ENCODE measurements at regions not wholly inside any gene's neighbourhood (a gene's known extent, or its start where the extent isn't known, plus 50 kb on each side); places are given as distances from the start of the nearest gene placed in this dataset.
"Not testable (repeated sequence)": the region's sequence is repeated elsewhere in the genome, so short reads cannot be mapped to it uniquely, and the experiment has no call there.

DNA sequence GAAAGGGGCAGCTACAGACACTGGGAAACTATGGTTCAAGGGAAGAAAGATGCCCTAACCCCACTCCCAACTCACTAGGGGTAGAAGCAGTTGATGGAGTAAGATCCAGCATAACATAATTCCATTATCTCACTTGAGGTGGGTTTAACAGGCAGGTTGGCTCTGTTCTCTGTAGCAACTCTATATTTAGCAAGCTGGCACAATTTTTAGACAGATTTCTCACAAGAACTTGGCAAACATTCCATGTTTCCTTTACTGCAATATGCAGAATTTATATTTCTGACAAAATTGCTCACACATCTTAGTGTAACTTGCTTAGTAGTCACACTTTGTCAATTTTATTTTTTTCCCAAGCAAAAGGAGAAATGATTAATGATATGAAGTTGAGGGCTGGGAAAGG is 475.4 kb downstream of the RMST start:
- no peak for DNase-seq

DNA sequence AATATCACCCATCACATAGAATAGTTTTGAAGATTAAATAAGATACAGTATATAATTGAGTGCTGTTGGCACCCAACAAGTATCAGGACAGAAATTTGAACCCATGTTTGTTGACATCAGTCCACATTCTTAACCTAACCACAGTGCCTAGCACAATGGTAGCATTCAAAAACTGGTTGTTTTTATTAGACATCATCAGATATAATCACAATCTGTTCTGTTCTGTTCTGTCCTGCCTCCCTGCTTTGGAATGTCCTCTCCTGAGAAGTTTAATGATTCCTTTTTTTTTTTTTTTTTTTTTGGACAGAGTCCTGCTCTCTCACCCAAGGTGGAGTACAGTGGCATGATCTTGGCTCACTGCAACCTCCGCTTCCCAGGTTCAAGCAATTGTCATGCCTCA is 476.6 kb downstream of the RMST start:
- DNase-seq, result no peak

DNA sequence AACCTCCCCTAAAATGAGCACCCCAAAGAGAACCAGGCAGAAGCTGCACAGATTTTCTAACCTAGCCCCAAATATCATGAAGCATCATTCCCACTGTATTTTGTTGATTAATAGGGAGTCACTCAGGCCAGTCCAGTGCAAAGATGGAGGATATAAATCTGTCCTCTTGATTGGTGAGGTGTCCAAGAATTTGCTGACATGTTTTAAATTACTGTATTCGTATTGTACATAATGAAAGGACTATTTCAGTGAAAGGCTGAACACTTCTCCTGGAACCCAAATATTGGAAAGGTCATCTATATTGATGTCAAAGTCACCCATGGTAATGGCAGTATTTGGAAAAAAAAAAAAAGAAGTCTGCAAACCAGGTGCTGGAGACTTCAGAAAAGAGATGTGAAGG is 477.5 kb downstream of the RMST start:
- no peak for DNase-seq

DNA sequence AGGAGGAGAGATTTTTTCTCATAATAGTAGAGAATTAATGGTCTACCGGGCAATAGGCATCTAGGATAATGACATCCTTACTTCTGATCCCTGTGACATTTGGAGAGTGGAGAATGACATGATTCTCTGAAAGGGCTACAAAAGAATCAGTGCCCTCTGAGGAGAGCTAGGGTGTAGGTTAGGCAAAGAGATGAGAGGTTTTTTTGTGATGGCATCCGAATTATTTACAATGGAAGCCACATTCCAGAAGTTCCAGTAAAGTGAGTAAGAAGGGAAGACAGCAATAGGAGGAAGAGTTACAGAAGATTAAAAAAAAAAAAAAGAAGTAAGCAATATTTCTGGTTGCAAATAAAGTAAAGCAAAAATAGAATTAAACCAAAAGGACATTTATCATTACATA is 478.0 kb downstream of the RMST start:
- DNase-seq, result no peak

DNA sequence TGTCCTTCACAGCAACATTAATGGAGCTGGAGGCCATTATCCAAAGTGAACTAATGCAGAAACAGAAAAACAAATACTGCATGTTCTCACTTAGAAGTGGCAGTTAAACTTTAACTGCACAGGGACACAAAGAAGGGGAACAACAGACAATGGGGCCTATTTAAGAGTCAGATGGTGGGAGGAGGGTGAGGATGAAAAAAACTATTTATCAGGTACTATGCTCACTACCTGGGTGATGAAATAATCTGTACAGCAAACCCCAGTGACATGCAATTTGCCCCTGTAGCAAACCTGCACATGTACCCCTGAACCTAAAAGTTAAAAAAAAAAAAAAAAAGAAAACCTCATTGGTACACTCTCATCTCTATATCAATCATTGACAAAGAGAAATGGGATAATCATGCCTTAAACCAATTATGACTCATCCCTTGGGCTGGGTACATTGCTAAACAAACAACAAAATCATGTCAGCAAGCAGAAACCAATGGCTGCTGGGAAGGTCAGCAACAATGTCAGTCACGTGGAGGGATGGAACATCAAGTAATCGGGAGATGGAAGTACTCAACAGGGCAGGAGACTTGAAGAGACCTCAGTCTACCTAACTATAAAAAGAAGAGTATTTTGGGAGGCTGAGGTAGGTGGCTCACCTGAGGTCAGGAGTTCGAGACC is 479.2 kb downstream of the RMST start:
- DNase-seq, result no peak

DNA sequence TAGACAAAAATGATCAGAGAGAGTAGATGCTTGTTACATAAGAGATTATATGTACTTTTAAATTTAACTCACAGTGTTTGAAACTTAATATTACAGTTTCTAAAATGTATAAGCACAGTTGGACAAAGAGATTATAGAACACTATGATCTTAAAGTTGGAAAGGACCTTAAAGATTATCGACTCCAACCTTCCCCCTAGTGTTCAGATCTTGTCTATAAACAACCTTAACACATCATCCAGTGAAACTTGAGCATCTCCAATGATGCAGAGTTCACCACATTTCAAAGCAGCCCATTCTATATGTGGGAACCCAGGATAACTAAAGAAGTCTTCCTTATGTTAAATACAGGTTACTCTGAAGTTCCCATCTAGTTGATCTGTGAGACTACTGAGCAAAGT is 480.8 kb downstream of the RMST start:
- DNase-seq, result no peak

DNA sequence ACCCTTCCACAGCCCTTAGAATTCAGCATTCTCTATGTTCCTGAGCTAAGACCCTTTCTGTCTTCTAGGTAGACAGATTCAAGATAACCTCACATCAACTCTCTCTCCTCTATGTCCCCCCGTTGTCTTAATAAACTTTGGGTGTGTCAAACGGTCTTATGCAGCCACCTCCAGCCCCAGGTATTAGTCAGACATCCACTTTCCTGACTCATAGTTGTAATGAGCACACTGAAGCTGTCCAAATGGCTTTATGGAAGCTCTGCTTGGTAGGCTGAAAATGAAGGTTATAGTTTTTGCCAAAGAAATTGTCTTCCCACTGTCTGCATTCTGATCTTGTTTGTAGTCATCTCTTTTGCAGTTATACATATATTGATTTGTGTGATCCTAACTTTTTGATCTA is 482.0 kb downstream of the RMST start:
- no peak for DNase-seq

DNA sequence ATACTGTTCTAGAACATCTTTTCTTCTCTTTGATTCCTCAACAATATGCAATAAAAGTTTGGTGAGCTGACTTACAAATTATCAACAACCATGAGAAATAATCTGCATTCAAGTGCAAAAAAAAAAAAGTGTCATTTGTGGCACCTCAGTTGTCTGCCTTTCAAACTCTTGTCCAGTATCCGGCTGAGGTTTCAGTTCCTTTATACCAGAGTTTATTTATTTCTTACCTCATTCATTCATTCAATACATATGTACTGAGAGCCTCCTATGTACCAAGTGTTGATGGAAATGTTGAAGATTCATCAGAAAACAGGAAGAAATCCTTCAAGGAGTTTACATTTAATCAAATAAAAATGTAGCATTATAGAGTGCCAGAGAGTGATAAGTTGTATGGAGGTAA is 484.1 kb downstream of the RMST start:
- no peak for DNase-seq

DNA sequence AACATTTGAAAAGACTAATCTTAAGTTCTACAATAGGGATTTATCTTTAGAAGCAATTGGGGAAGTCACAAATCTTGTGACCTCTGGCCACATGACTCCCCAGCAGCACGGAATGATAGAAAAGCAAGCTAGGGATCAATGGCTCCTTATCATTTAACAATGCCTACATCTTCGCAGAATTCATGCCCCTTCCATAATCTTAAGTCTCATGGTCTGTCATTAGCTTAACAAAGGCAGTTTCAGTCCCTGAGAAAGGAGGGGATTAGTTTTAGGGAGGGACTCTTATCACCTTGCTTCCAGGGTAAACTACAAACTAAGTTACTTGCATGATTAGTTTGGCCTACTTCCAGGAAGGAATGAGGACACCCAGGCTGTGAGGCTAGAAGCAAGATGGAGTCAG is 486.0 kb downstream of the RMST start:
- no peak for DNase-seq

DNA sequence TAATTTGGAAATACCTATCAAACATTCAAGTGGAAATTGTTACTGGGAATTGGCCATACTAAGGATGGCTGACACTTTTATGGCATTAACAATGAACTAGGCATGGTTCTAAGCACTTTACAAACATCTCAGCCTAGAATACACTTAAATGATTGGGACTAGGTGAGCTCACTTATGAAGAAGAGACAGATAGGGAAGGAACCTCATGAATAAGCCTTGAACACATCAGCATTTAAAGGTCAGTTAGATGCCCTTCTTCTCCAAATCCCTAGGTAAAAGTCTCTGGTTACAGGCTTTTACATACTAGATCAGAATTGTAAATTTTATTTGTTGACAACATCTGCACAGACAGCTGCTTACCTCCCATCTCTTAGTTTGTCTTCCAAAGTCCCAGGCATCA is 488.6 kb downstream of the RMST start:
- no peak for DNase-seq

DNA sequence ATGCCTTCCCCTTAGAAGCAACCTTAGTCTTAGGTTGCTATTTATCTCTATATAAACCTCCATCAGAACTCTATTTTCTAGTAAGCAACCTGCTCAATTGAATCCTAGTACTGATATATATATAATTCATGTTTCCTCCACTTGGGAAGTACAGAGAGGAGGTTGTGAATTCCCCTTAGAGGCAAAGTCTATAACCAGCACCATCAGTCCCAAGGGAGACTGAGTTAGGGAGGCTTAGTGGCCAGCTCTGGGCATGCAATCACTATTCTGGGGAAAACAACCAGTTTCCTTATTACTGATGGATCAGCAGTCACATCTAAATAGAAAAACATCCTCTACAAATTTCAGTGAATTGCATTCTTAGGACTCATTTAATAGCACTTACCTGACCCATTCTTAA is 489.1 kb downstream of the RMST start:
- no peak for DNase-seq

DNA sequence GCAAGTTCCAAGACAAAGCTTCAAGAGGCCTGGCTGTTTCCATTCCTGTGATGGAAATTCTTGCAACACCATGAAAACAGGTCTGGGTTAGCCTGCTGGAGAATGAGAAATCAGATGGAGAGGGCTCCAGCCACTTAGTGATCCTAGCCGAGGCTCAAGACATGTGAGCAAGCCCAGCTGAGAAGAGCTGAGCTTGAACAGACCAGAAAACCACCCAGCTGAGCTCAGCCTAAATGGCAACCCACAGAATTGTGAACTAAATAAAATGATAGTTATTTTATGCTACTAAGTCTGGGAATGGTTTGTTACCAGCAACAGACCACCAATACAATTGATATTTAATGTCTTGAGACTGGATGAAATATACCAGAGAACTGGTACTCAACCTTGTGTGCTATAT is 494.5 kb downstream of the RMST start:
- DNase-seq, result no peak

DNA sequence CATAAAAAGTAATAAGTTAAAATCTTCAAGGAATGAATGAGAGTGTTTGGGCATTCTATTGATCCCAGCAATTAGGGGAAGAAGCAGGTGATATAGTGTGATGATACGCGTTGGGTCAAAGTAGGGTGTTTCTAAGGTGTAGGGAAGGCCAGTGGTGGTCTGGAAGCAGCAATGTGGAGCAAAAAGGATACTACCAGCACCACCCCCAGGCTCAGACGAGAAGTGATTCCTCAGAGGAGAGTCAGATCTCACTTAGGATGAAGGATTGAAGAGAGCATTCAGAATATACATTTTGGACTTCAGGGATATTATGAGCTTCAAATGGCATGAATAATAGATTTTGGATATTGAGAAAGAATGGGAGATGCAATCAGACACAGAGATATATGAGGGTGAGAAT is 497.6 kb downstream of the RMST start:
- no peak for DNase-seq

DNA sequence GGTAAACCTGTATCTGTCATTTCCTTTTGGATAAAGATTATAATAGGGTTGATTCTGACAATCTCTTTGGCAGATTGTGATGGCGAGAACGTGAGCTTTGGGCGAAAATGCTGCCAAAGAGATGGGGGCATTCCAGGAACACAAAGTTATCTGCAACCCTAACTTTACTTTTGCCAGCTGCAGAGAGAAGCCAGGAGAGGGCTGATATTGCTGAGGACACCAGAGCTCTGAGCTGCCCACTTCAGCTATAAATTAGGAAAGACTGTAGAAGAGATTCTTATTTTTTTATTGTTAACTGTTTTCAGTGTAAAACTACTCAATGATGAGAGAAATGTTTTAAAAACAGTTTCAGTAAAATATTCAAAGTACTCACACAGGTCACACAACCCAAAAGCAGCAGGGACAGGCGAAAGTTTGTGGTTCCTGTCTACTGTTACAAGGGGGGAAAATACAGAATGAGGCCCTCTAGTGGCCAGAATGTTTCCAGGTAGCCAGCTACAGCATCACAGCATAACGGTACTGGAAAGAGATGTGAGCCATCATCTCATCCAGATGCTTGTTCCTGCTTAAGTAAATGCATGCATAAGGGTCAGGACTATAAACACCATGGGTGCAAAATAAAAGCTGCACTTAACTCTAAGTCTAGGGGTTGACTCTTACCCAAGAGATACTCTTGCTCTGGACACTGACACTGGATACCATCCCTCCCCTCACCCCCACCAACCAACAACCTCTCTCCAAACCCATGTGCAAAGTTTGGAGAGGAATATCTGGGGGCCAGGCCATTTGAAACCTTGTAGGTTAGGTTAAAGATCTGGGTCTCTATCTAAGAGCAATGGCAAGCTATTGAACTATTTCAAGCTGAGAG is 498.4 kb downstream of the RMST start:
- peak; percentile 37 for DNase-seq

DNA sequence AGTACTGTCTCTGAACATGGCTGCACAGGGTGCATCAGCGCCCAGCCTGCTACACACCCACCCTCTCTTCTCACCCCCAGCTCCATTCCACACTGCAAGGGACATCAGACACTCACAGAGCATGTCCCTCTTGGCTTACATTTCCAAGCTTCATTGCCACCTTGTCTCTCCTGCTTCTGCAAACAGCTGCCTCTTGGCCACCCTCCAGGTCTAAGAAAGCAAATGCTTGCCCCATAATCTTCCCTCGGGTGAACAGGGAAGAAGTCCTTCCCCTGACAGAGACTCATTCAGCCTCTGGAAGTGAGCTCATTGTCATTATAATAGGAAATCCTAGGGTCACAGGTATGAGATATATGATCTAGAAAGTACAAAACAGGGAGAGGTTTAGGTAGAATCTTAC is 505.2 kb downstream of the RMST start:
- no peak for DNase-seq

DNA sequence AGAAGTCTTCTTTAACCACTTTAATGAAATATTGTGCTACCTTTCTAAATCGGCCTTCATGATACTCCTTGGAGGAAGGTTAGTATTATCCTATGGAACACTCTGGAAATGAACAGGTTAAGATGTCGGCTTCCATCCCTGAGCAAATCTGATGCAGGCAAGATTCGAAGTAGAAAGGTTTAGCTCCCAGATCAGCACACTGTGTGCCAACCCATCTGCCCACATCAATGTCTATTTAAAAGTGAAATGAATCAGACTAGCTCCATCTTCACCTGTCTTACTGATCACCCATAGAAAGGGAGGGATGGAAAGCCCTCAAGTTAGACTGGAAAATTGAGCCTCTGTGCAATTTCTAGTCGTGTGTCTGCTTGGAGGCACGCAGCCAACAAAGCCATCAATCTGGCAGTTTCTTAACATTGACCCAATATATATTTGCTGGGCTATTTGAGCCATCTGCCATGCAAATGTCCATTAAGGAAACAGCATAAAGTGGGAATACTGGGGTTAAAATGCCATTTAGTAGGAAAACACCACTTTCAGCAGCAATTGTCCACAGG is 506.1 kb downstream of the RMST start:
- DNase-seq, result no peak

DNA sequence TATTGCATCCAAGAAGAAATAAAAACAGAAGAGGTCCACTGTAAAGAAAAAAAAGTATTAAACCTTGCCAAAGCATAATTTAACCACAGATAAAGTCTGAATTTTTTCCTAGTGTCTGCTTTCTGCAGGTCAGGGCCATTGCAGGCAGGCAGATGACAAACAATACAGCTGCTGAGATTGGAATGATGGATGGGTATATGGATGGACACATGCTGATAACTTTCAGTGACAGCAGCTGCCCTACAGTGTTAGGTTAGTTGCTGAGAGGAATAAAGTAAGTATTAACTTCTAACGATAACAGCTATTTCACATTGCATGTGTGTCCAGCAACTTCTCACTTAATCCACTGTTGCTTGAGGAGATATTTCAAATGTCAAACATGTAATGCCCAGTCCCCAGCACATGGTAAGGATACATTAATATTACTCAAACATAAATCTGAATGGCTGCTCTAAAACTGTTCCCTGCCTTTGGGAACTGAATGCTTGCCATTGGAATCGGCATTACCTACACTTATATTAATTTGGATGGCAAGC is 515.3 kb downstream of the RMST start:
- DNase-seq, result no peak

DNA sequence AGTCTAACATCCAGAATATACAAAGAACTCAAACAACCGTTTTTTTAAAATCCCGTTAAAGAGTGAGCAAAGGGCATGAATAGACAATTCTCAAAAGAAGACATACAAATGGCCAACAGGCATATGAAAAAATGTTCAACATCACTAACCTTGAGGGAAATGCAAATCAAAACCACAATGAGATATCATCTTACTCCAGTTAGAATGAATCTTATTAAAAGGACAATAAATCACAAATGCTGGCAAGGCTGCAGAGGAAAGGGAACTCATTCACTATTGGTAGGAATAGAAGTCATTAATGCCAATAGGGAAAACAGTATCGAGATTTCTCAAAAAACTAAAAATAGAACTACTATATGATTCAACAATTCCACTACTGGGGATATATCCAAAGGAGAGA is 520.1 kb downstream of the RMST start:
- no peak for DNase-seq

DNA sequence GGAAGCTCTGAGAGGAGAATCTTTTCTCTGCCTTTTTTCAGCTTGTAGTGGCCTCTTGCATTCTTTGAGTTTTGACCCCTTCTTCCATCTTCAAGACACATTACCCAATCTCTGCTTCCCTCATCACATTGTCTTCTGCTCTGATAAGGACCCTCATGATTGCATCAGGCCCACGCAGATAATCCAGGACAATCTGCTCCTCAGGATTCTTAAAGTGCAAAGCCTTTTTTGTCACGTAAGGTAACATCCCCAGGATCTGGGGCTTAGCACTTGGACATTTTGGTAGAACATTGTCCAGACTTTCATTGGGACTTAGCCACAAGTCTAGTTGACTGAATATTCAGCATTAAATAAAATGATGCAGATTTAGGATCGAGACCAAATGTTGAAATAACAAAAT is 521.2 kb downstream of the RMST start:
- DNase-seq, result no peak

DNA sequence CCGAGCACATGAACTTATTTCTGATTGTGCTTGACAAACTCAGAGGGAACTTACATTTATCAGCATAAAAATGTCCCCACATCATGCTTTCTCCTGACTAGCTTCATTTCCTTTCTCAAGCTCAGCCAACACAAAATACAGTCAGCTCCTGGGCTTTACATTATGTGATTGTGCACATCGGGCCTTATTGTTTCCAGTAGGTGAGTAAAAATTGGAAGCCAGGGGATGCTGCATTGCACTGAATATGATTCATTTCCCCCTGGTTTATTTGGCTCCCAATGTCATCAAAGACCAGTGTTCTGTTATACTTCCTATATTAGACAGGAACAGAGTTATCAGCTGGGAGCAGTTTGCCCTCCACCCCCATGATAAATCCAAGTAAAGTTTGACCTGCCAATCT is 521.8 kb downstream of the RMST start:
- no peak for DNase-seq

DNA sequence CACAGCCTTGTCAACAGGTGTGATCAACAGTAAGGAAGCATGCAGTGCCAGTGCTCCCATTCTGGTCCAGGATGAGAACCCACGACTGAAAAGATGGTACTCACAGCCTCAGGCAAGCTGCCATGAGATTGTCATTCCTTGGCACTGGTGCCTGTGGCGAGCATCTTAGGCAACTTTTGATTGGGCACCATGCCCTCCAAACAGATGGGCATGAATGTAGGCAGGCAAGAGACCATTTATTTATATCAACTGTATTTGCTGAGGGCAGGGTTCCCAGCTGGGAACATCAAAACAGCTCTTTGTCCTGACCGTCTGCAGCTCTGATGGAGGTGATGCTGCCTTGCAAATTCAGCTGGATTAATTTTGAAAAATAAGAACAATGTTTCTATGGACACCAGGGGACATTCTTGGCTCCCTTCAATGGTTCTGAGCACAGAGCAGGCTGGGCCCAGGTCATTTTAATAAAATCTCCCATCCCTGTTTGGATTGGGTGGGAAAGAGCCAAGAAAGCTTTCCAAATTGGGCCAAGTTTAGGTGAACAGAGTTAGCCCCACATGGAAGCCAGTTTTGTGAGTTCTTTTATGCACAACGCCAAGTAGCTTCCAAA is 522.5 kb downstream of the RMST start:
- no peak for DNase-seq

DNA sequence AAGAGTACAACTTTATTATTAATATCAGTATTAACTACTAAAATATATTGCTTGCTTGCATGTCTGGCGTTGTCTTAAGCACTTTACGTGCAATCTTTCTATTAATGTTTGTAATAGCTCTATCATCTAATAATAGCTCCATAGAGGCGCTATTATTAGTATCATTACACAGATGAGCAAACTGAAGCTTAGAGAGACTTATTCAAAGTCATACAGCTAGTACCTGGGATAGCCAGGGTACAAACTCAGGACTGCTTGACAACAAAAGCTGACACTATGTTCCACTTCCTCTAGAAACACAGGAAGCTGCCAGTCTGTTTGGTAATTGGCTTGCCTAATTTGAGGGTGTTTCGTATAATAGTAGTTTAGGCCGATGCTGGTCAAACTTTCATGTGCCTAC is 523.2 kb downstream of the RMST start:
- DNase-seq, result no peak

DNA sequence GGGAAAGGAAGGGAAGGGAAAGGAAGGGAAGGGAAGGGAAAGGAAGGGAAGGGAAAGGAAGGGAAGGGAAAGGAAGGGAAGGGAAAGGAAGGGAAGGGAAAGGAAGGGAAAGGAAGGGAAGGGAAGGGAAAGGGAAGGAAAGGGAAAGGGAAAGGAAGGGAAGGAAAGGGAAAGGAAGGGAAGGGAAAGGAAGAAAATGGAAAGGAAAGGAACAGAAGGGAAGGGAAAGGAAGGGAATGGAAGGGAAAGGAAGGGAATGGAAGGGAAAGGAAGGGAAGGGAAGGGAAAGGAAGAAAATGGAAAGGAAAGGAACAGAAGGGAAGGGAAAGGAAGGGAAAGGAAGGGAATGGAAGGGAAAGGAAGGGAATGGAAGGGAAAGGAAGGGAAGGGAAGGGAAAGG is 526.0 kb downstream of the RMST start:
- not testable (repeated sequence) for DNase-seq

Data from hematopoietic multipotent progenitor cell treated with erythropoietin and hydrocortisone succinate and interleukin-3 and kit ligand, for 8 days (in vitro differentiated cells).